ENCODE measurements at regions not wholly inside any gene's neighbourhood (a gene's known extent, or its start where the extent isn't known, plus 50 kb on each side); places are given as distances from the start of the nearest gene placed in this dataset.

DNA sequence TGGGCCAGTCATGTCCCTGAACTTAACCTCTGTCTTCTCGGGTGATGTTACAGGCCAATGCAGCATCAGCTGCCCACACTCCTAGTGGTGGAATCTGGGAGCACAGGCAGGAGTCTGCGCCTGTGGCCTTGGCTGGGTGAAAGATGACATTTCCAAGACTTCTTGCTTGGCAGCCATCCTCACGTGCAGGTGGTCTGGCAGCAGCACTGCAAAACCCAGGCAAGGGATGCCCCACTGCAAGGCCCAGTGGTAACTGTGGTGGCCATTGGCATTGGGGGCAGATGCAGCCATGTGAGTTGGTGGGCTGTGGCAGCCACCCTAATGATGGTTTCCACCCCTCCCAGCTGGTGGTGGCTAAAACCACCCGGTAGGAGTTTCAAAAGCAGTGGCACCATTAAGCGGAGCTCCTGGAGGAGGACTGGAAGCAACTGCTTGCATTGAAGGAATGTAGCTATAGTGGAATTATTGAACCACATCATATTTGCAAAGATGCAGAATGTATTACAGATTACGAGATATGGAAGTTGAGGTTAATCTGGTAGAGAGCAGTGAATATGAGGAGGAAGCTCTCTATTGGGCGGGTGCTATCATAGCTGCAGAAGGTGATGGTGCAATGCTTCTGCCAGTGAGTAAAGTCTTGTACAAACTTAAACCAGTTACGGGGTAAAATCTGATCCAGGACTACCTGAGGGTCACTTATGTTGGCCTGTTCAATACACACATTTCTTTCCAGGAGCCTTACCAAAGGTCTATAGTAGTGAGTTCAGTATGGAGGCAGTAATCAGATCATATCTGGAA, 120.7 kb upstream of the TOP3B start:
- no peak for DNase-seq (ENCODE audit: low read depth)
- TF ChIP-seq CTCF (IDR thresholded peaks at IDR 0.05; ENCODE audit: insufficient read depth, low read length), result peak; percentile 67

GRCh38 chr22:22099833-22100812, 117.5 kb upstream of the TOP3B start:
- no peak overlapping the region for H3K4me3 ChIP-seq (ENCODE audit: low read depth, low read length)
- peak; percentile 16 for DNase-seq (ENCODE audit: low read depth)
- peak; percentile 53 for TF ChIP-seq CTCF (IDR thresholded peaks at IDR 0.05; ENCODE audit: insufficient read depth, low read length)

More for the DNA sequence above, 120.7 kb upstream of the TOP3B start:
- no peak overlapping the region for H3K4me3 ChIP-seq (ENCODE audit: low read depth, low read length)

GRCh38 chr22:22099194-22099486, 116.6 kb upstream of the TOP3B start:
- TF ChIP-seq CTCF (IDR thresholded peaks at IDR 0.05; ENCODE audit: insufficient read depth, low read length), result no peak
- no peak overlapping the region for H3K4me3 ChIP-seq (ENCODE audit: low read depth, low read length)
- no peak for DNase-seq (ENCODE audit: low read depth)

DNA sequence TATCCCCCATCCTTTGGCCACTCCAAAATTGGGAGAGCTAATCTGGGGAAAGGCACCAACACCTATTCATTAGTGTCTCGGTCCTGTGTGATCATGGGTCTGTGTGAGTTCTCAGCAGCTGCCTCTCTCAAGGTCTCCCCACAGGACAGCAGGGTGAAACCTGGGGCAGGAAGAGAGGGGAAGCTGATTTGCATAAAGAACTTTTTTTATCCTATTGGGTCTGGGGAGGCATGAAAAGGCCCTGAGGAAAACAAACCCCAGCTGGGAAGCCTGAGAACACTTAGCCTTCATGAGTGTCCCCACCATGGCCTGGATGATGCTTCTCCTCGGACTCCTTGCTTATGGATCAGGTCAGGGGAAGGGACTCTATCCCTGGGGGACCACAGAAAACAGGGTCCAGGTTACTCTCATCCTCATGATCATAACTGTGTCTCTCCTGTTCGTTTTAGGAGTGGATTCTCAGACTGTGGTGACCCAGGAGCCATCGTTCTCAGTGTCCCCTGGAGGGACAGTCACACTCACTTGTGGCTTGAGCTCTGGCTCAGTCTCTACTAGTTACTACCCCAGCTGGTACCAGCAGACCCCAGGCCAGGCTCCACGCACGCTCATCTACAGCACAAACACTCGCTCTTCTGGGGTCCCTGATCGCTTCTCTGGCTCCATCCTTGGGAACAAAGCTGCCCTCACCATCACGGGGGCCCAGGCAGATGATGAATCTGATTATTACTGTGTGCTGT, 116.0 kb upstream of the TOP3B start:
- no peak overlapping the region for H3K4me3 ChIP-seq (ENCODE audit: low read depth, low read length)
- TF ChIP-seq CTCF (IDR thresholded peaks at IDR 0.05; ENCODE audit: insufficient read depth, low read length), result no peak
- DNase-seq (ENCODE audit: low read depth), result no peak

DNA sequence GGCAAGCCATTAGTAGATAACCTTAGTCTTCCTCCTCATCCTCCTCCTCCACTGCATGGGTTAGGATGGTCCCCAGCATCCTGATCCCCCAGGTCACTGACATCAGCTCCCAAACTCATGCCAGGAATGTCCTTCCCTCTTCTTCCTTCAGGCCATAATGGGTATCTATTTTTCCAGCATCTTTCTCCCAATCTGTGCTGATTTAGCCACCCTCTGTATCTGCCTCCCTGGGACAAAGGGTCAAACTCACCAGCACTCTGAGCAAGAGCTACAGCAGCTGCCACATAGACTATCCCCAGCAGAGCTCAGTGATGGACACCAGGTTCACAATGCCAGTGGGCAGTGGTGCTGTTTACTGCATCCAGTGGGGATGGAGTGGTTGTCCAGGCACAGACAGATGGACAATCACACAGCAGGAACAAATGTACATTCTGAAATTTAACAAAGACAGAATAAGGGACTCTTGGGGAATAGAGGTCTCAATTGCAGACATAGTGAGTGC, 115.2 kb upstream of the TOP3B start:
- no peak for TF ChIP-seq CTCF (IDR thresholded peaks at IDR 0.05; ENCODE audit: insufficient read depth, low read length)
- no peak for DNase-seq (ENCODE audit: low read depth)

DNA sequence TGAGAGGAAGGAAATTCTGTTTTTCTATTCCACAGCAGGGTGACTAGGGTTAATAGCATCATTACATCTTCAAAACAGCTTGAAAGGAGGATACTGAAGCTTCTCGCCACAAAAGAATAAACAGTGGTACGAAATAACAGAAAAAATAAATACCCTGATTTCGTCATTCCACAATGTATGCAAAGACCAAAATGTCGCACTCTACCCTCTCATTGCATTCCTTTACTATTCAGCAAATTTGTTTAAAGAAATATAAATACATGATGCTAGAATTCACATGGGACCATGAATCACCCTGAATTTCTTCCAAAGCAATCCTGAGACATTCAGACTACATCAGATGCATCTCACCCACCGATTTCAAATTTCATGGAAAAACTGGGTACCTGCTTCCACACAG, 112.3 kb upstream of the TOP3B start:
- TF ChIP-seq CTCF (IDR thresholded peaks at IDR 0.05; ENCODE audit: insufficient read depth, low read length), result no peak
- peak; percentile 26 for DNase-seq (ENCODE audit: low read depth)
- H3K4me3 ChIP-seq (ENCODE audit: low read depth, low read length), result no peak overlapping the region

More for the DNA sequence above, 115.2 kb upstream of the TOP3B start:
- no peak overlapping the region for H3K4me3 ChIP-seq (ENCODE audit: low read depth, low read length)
